WTC11 (cell line): ENCODE measurements at regions not wholly inside any gene's neighbourhood (a gene's known extent, or its start where the extent isn't known, plus 50 kb on each side); places are given as distances from the start of the nearest gene placed in this dataset.

Experiments used
- ATAC-seq: fragments of 200-7000 bp; cut with Tn5 transposase; 2 replicates; pipeline ENCODE4 v1.10.0; 2021; ENCODE audit warnings: mild to moderate bottlenecking, moderate library complexity
- CTCF ChIA-PET: fragments of 300-600 bp; sonication (Branson Sonifier 250); formaldehyde crosslinking; loops from one replicate; lab custom pipeline; 2021; ENCODE audit warnings: antibody characterized with exemption; lab: Charles Lee
- POLR2A ChIA-PET: fragments of 350-600 bp; sonication (Branson Sonifier 250); formaldehyde crosslinking; loops from one replicate; lab custom pipeline; 2021; ENCODE audit warnings: antibody characterized with exemption; lab: Charles Lee
- DNase-seq: peaks from one replicate; pipeline ENCODE4 v3.0.0; 2021; ENCODE audit warnings: low spot score
- H3K27ac Mint-ChIP-seq: 2 replicates; pipeline ENCODE4 v1.8.0; 2021; ENCODE audit warnings: mixed read lengths
- H3K27me3 Mint-ChIP-seq: 2 replicates; pipeline ENCODE4 v1.8.0; 2021; ENCODE audit warnings: low read depth, mild to moderate bottlenecking, moderate library complexity, mixed read lengths
- H3K36me3 Mint-ChIP-seq: 2 replicates; pipeline ENCODE4 v1.8.0; 2021; ENCODE audit warnings: mixed read lengths
- H3K4me1 Mint-ChIP-seq: 2 replicates; pipeline ENCODE4 v1.8.0; 2022; ENCODE audit warnings: mixed read lengths
- H3K4me3 Mint-ChIP-seq: 2 replicates; pipeline ENCODE4 v1.8.0; 2021; ENCODE audit warnings: mild to moderate bottlenecking, moderate library complexity, mixed read lengths
- H3K9me3 Mint-ChIP-seq: 2 replicates; pipeline ENCODE4 v1.8.0; 2021; ENCODE audit warnings: mixed read lengths
- CBFB ChIP-seq: sonication (generic); formaldehyde crosslinking; IDR thresholded peaks from 2 replicates; pipeline ENCODE4 v1.8.1; 2022; ENCODE audit warnings: mild to moderate bottlenecking, low read depth, missing genetic modification reagents
- GRHL2 ChIP-seq: fragments of 250-450 bp; sonication (Bioruptor Pico); IDR thresholded peaks from 2 replicates; pipeline ENCODE4 v1.8.0; 2022; ENCODE audit warnings: mild to moderate bottlenecking, moderate library complexity; ENCODE audit not compliant: insufficient replicate concordance, severe bottlenecking
- JUN ChIP-seq: sonication (generic); formaldehyde crosslinking; IDR thresholded peaks from 2 replicates; pipeline ENCODE4 v1.8.0; 2023; ENCODE audit warnings: mild to moderate bottlenecking, missing genetic modification reagents
- MXD4 ChIP-seq: fragments of 250-450 bp; sonication (Bioruptor Pico); IDR thresholded peaks from 2 replicates; pipeline ENCODE4 v1.8.0; 2021; ENCODE audit warnings: mild to moderate bottlenecking, moderate library complexity, borderline replicate concordance
- NFATC4 ChIP-seq: fragments of 250-450 bp; sonication (Bioruptor Pico); IDR thresholded peaks from 2 replicates; pipeline ENCODE4 v1.9.0; 2021; ENCODE audit warnings: mild to moderate bottlenecking
- OVOL2 ChIP-seq: fragments of 250-450 bp; sonication (Bioruptor Pico); IDR thresholded peaks from 2 replicates; pipeline ENCODE4 v1.9.0; 2021; ENCODE audit warnings: mild to moderate bottlenecking, borderline replicate concordance
- PRRX2 ChIP-seq: fragments of 250-450 bp; sonication (Bioruptor Pico); IDR thresholded peaks from 2 replicates; pipeline ENCODE4 v1.8.0; 2021; ENCODE audit warnings: mild to moderate bottlenecking
- RELA ChIP-seq: sonication (generic); formaldehyde crosslinking; IDR thresholded peaks from 2 replicates; pipeline ENCODE4 v1.8.1; 2022; ENCODE audit warnings: missing genetic modification reagents, mild to moderate bottlenecking, borderline replicate concordance
- TCF7 ChIP-seq: sonication (generic); formaldehyde crosslinking; IDR thresholded peaks from 2 replicates; pipeline ENCODE4 v1.8.0; 2022; ENCODE audit warnings: mild to moderate bottlenecking, low read depth, missing genetic modification reagents, moderate library complexity
- ZNF423 ChIP-seq: fragments of 250-450 bp; sonication (Bioruptor Pico); IDR thresholded peaks from 2 replicates; pipeline ENCODE4 v2.1.2; 2022; ENCODE audit warnings: mild to moderate bottlenecking, moderate library complexity
- ZNF671 ChIP-seq: fragments of 250-450 bp; sonication (Bioruptor Pico); IDR thresholded peaks from 2 replicates; pipeline ENCODE4 v1.8.0; 2021; ENCODE audit warnings: mild to moderate bottlenecking
- TF ChIP-seq, protein P1 (sequence below): sonication (generic); formaldehyde crosslinking; IDR thresholded peaks from 2 replicates; pipeline ENCODE4 v1.8.0; 2023; ENCODE audit warnings: missing genetic modification reagents, mild to moderate bottlenecking, borderline replicate concordance
- TF ChIP-seq, protein P2 (sequence below): sonication (generic); formaldehyde crosslinking; IDR thresholded peaks from 2 replicates; pipeline ENCODE4 v1.8.1; 2022; ENCODE audit warnings: mild to moderate bottlenecking, moderate library complexity, missing genetic modification reagents
- TF ChIP-seq, protein P3 (sequence below): fragments of 250-450 bp; sonication (Bioruptor Pico); IDR thresholded peaks from 2 replicates; pipeline ENCODE4 v1.9.0; 2021; ENCODE audit warnings: moderate library complexity, mild to moderate bottlenecking, inconsistent platforms, borderline replicate concordance
- TF ChIP-seq, protein P4 (sequence below): sonication (generic); formaldehyde crosslinking; IDR thresholded peaks from 2 replicates; pipeline ENCODE4 v1.8.1; 2023; ENCODE audit warnings: mild to moderate bottlenecking, missing genetic modification reagents, borderline replicate concordance

DNA sequence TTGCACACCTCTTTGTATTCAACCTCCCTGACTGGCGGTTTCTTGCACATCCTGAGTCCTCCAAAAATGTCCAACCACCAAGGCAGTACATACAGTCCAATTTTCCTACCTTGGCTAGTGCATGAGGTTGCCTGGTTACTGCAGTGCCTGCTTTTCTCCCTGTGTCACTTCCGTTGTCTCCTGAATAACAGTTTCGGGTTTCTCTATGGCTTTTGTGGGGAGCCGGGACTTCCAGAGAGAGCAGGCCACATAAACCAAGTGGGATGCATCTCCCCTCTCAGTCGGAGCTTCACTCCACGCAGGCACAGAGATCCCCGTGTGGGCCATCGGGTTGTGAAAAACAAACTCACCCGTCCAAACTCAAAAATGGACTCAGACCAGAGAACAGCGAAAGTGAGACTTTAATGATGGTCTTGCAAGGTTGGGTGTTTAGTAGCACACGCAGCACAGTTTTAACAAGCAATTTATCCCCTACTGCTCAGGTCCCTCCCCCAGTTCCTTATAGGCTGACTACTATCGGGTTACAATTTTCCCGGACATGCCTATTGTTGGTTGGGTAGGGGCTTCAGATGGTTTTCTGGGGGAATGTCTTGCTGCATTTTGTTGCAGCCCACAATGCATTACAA lies 173.1 kb downstream of the POU4F1 start:
- ATAC-seq (peak; percentile 93), DNase-seq (no peak)
- peaks cover 51% of the 10 kb centered on the region for H3K4me1 Mint-ChIP-seq
- peak overlapping the region; percentile 47 for H3K4me3 Mint-ChIP-seq
- no peaks in the 10 kb centered on the region for H3K27me3 Mint-ChIP-seq
- ChIA-PET POLR2A (no interaction called here), CTCF (no interaction called here)
- peak overlapping the region; percentile 87 for H3K27ac Mint-ChIP-seq
- H3K9me3 Mint-ChIP-seq = no peaks in the 10 kb centered on the region
- TF ChIP-seq PRRX2 (no peak), OVOL2 (CRISPR knock-in tag) (no peak), NFATC4 (no peak), RELA (CRISPR knock-in tag) (no peak), ZNF671 (CRISPR knock-in tag) (no peak)
- TF ChIP-seq, protein P1, sequence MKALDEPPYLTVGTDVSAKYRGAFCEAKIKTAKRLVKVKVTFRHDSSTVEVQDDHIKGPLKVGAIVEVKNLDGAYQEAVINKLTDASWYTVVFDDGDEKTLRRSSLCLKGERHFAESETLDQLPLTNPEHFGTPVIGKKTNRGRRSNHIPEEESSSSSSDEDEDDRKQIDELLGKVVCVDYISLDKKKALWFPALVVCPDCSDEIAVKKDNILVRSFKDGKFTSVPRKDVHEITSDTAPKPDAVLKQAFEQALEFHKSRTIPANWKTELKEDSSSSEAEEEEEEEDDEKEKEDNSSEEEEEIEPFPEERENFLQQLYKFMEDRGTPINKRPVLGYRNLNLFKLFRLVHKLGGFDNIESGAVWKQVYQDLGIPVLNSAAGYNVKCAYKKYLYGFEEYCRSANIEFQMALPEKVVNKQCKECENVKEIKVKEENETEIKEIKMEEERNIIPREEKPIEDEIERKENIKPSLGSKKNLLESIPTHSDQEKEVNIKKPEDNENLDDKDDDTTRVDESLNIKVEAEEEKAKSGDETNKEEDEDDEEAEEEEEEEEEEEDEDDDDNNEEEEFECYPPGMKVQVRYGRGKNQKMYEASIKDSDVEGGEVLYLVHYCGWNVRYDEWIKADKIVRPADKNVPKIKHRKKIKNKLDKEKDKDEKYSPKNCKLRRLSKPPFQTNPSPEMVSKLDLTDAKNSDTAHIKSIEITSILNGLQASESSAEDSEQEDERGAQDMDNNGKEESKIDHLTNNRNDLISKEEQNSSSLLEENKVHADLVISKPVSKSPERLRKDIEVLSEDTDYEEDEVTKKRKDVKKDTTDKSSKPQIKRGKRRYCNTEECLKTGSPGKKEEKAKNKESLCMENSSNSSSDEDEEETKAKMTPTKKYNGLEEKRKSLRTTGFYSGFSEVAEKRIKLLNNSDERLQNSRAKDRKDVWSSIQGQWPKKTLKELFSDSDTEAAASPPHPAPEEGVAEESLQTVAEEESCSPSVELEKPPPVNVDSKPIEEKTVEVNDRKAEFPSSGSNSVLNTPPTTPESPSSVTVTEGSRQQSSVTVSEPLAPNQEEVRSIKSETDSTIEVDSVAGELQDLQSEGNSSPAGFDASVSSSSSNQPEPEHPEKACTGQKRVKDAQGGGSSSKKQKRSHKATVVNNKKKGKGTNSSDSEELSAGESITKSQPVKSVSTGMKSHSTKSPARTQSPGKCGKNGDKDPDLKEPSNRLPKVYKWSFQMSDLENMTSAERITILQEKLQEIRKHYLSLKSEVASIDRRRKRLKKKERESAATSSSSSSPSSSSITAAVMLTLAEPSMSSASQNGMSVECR (CRISPR knock-in tag) = no peak
- TF ChIP-seq, protein P2, sequence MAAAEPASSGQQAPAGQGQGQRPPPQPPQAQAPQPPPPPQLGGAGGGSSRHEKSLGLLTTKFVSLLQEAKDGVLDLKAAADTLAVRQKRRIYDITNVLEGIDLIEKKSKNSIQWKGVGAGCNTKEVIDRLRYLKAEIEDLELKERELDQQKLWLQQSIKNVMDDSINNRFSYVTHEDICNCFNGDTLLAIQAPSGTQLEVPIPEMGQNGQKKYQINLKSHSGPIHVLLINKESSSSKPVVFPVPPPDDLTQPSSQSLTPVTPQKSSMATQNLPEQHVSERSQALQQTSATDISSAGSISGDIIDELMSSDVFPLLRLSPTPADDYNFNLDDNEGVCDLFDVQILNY = no peak
- TF ChIP-seq, protein P3, sequence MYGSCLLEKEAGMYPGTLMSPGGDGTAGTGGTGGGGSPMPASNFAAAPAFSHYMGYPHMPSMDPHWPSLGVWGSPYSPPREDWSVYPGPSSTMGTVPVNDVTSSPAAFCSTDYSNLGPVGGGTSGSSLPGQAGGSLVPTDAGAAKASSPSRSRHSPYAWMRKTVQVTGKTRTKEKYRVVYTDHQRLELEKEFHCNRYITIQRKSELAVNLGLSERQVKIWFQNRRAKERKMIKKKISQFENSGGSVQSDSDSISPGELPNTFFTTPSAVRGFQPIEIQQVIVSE = no peak
- TF ChIP-seq, protein P4, sequence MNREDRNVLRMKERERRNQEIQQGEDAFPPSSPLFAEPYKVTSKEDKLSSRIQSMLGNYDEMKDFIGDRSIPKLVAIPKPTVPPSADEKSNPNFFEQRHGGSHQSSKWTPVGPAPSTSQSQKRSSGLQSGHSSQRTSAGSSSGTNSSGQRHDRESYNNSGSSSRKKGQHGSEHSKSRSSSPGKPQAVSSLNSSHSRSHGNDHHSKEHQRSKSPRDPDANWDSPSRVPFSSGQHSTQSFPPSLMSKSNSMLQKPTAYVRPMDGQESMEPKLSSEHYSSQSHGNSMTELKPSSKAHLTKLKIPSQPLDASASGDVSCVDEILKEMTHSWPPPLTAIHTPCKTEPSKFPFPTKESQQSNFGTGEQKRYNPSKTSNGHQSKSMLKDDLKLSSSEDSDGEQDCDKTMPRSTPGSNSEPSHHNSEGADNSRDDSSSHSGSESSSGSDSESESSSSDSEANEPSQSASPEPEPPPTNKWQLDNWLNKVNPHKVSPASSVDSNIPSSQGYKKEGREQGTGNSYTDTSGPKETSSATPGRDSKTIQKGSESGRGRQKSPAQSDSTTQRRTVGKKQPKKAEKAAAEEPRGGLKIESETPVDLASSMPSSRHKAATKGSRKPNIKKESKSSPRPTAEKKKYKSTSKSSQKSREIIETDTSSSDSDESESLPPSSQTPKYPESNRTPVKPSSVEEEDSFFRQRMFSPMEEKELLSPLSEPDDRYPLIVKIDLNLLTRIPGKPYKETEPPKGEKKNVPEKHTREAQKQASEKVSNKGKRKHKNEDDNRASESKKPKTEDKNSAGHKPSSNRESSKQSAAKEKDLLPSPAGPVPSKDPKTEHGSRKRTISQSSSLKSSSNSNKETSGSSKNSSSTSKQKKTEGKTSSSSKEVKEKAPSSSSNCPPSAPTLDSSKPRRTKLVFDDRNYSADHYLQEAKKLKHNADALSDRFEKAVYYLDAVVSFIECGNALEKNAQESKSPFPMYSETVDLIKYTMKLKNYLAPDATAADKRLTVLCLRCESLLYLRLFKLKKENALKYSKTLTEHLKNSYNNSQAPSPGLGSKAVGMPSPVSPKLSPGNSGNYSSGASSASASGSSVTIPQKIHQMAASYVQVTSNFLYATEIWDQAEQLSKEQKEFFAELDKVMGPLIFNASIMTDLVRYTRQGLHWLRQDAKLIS (CRISPR knock-in tag) = no peak
- H3K36me3 Mint-ChIP-seq = no peaks in the 10 kb centered on the region

DNA sequence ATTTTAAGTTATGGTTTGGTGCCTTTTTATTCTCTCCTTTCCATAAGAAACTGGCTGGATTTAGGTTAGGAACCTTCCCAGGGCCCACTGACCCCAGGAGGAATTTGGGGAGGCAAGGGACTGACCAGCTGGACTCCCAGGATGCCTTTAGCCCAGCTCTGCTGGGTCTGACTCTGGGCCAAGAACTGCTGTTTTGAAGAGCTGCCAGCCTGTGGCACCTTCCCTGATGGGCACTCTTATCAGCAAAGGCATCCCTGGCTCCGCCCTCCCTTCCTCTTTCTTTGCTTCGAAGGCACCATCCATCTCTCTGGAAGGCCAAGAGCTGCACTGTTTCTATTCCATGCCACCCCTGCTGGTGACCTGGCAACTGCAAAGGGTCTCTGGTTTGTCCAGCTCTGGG lies 174.7 kb downstream of the POU4F1 start:
- TF ChIP-seq ZNF671 (CRISPR knock-in tag) (no peak), GRHL2 (CRISPR knock-in tag) (no peak), MXD4 (CRISPR knock-in tag) (no peak), TCF7 (CRISPR knock-in tag) (no peak), CBFB (CRISPR knock-in tag) (no peak), ZNF423 (CRISPR knock-in tag) (no peak), JUN (CRISPR knock-in tag) (no peak)
- CTCF ChIA-PET = interaction anchor here (1.1 to 1.6 kb wide), 2 partner anchors 22 to 158 kb away, joined by 3 to 6 read pairs; no protein-coding TSS in a partner anchor
- H3K4me1 Mint-ChIP-seq = peaks cover 51% of the 10 kb centered on the region

More for the DNA sequence above, 174.7 kb downstream of the POU4F1 start:
- no peak overlapping the region for H3K4me3 Mint-ChIP-seq
- no peak for ATAC-seq
- H3K27me3 Mint-ChIP-seq = no peaks in the 10 kb centered on the region
- H3K9me3 Mint-ChIP-seq = no peaks in the 10 kb centered on the region
- no peaks in the 10 kb centered on the region for H3K36me3 Mint-ChIP-seq
- POLR2A ChIA-PET = no interaction called here
- no peak for DNase-seq
- H3K27ac Mint-ChIP-seq = no peak overlapping the region; the same call in 1 of the 2 replicates
